ENCODE measurements at regions not wholly inside any gene's neighbourhood (a gene's known extent, or its start where the extent isn't known, plus 50 kb on each side); places are given as distances from the start of the nearest gene placed in this dataset.
A peak's percentile ranks its signal among the peaks of the same experiment; 100 is the strongest.

- H3K27ac ChIP-seq (ENCODE audit: low read depth in 2 of 2, low read length in 2 of 2): no peak overlapping the region
- DNase-seq (no peak), FAIRE-seq (no peak)
- intact Hi-C loops (cut with DNase I): no loop called here
- H3K36me3 ChIP-seq (ENCODE audit: control insufficient read depth in 2 of 3, insufficient read depth in 3 of 3, low read length in 3 of 3): no peaks in the 10 kb centered on the region
- H3K27me3 ChIP-seq (ENCODE audit: control insufficient read depth, insufficient read depth, low read length): no peaks in the 10 kb centered on the region
- no peaks in the 10 kb centered on the region for H3K9me3 ChIP-seq (ENCODE audit: control insufficient read depth in 2 of 3, insufficient read depth in 1 of 3, low read length in 3 of 3)
- TF ChIP-seq CTCF (IDR thresholded peaks at IDR 0.05; ENCODE audit: borderline replicate concordance, extremely low read depth, insufficient read depth): no peak
- H3K4me1 ChIP-seq (ENCODE audit: control insufficient read depth in 2 of 3, insufficient read depth in 2 of 3, low read depth in 1 of 3, low read length in 3 of 3): no peaks in the 10 kb centered on the region
- no peak overlapping the region for H3K4me3 ChIP-seq (ENCODE audit: low read length in 3 of 3)
- H3K9ac ChIP-seq (ENCODE audit: low read length in 3 of 3): no peak overlapping the region
Observed at GRCh38 chr5:3034449-3034848, 283.0 kb upstream of the IRX2 start.

GRCh38 chr5:3033033-3033755, 281.7 kb upstream of the IRX2 start:
- intact Hi-C loops (cut with DNase I): no loop called here
- Histone ChIP-seq H3K4me3 (ENCODE audit: low read length in 3 of 3) (no peak overlapping the region), H3K27me3 (ENCODE audit: control insufficient read depth, insufficient read depth, low read length) (no peaks in the 10 kb centered on the region), H3K27ac (ENCODE audit: low read depth in 2 of 2, low read length in 2 of 2) (no peak overlapping the region), H3K9me3 (ENCODE audit: control insufficient read depth in 2 of 3, insufficient read depth in 1 of 3, low read length in 3 of 3) (no peaks in the 10 kb centered on the region), H3K4me1 (ENCODE audit: control insufficient read depth in 2 of 3, insufficient read depth in 2 of 3, low read depth in 1 of 3, low read length in 3 of 3) (no peaks in the 10 kb centered on the region), H3K36me3 (ENCODE audit: control insufficient read depth in 2 of 3, insufficient read depth in 3 of 3, low read length in 3 of 3) (no peaks in the 10 kb centered on the region), H3K9ac (ENCODE audit: low read length in 3 of 3) (no peak overlapping the region)
- no peak for TF ChIP-seq CTCF (IDR thresholded peaks at IDR 0.05; ENCODE audit: borderline replicate concordance, extremely low read depth, insufficient read depth)
- DNase-seq (peak in 2 of 5 donors; percentile 54 to 63), FAIRE-seq (no peak)

GRCh38 chr5:3032513-3032912, 281.0 kb upstream of the IRX2 start:
- no peak for FAIRE-seq

More at GRCh38 chr5:3032513-3032912, 281.0 kb upstream of the IRX2 start:
- no peaks in the 10 kb centered on the region for H3K36me3 ChIP-seq (ENCODE audit: control insufficient read depth in 2 of 3, insufficient read depth in 3 of 3, low read length in 3 of 3)
- H3K9me3 ChIP-seq (ENCODE audit: control insufficient read depth in 2 of 3, insufficient read depth in 1 of 3, low read length in 3 of 3): no peaks in the 10 kb centered on the region
- TF ChIP-seq CTCF (IDR thresholded peaks at IDR 0.05; ENCODE audit: borderline replicate concordance, extremely low read depth, insufficient read depth): no peak
- H3K9ac ChIP-seq (ENCODE audit: low read length in 3 of 3): no peak overlapping the region
- no peaks in the 10 kb centered on the region for H3K4me1 ChIP-seq (ENCODE audit: control insufficient read depth in 2 of 3, insufficient read depth in 2 of 3, low read depth in 1 of 3, low read length in 3 of 3)
- no peak overlapping the region for H3K4me3 ChIP-seq (ENCODE audit: low read length in 3 of 3)
- no peaks in the 10 kb centered on the region for H3K27me3 ChIP-seq (ENCODE audit: control insufficient read depth, insufficient read depth, low read length)
- H3K27ac ChIP-seq (ENCODE audit: low read depth in 2 of 2, low read length in 2 of 2): no peak overlapping the region
- DNase-seq: peak in 1 of 5 donors; percentile 11
- intact Hi-C loops (cut with DNase I): no loop called here
